ENCODE measurements at regions not wholly inside any gene's neighbourhood (a gene's known extent, or its start where the extent isn't known, plus 50 kb on each side); places are given as distances from the start of the nearest gene placed in this dataset.
"Not testable (repeated sequence)": the region's sequence is repeated elsewhere in the genome, so short reads cannot be mapped to it uniquely, and the experiment has no call there.

DNA sequence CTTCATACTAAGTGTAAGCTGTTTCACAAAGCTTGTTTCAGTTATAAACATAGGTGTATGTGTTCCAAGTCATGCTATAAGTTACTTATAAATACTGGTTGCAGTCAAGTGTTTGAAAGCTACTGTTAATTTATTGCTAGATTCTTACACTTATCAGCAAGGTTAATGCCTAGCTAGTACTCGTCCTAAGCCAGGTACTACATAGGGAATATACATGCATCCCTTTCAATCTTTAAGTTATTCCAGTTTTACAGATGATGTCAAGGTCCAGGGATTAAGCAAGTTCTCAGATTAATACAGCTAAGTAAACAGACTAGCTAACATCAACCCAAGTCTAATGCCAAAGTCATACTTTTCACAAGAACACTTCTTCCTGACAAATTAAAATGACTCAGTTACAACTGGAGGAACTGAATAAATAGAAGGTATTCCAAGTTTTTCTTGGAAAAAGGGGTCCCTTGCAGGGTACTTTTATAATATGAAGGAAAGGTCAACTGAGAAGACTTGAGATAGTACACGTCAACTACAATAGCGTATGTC is 652.2 kb upstream of the USP24 start:
- no peak overlapping the region for H3K23ac ChIP-seq (ENCODE audit: low read length in 2 of 2)
- no peak overlapping the region for H2AK5ac ChIP-seq (ENCODE audit: low read length, severe bottlenecking)
- no peak overlapping the region for H2BK15ac ChIP-seq (ENCODE audit: low read depth, poor library complexity, severe bottlenecking)
- H4K8ac ChIP-seq (ENCODE audit: low read length), result no peak overlapping the region
- no peak overlapping the region for H4K91ac ChIP-seq (ENCODE audit: low read length)
- H3K4me2 ChIP-seq (ENCODE audit: low read length, poor library complexity, severe bottlenecking), result no peak overlapping the region
- no peak overlapping the region for H3K14ac ChIP-seq (ENCODE audit: low read length in 2 of 2)
- no peak overlapping the region for H3K18ac ChIP-seq (ENCODE audit: low read depth in 1 of 2, low read length in 2 of 2)
- H3K27me3 ChIP-seq (ENCODE audit: control insufficient read depth in 1 of 2, insufficient read depth in 1 of 2, low read length in 2 of 2), result no peaks in the 10 kb centered on the region
- H3K36me3 ChIP-seq (ENCODE audit: control insufficient read depth in 1 of 2, insufficient read depth in 2 of 2, low read depth in 1 of 2, low read length in 2 of 2), result no peaks in the 10 kb centered on the region
- H3K4me3 ChIP-seq (ENCODE audit: insufficient read depth in 1 of 2, low read depth in 1 of 2, low read length in 2 of 2), result no peak overlapping the region
- H3K9me3 ChIP-seq (ENCODE audit: control insufficient read depth, low read length), result no peaks in the 10 kb centered on the region
- no peak for DNase-seq
- H3K79me1 ChIP-seq (replicated peaks; ENCODE audit: low read length, poor library complexity, severe bottlenecking), result no peaks in the 10 kb centered on the region
- no peak overlapping the region for H3K27ac ChIP-seq (ENCODE audit: low read length, poor library complexity, severe bottlenecking)
- H2BK12ac ChIP-seq (ENCODE audit: low read length in 2 of 2), result no peak overlapping the region
- H2AFZ ChIP-seq (ENCODE audit: low read depth, low read length), result no peak overlapping the region
- H3K9ac ChIP-seq (ENCODE audit: low read length), result peak overlapping the region; percentile 83
- H2BK5ac ChIP-seq (ENCODE audit: low read depth, low read length, poor library complexity, severe bottlenecking), result no peak overlapping the region
- no peak overlapping the region for H3K4ac ChIP-seq (ENCODE audit: low read depth in 1 of 2, low read length in 2 of 2)
- 98% methylated on average over 3 of the region's 3 CpGs for WGBS
- no peak overlapping the region for H2BK120ac ChIP-seq (ENCODE audit: low read depth, low read length)
- no peaks in the 10 kb centered on the region for H3K4me1 ChIP-seq (ENCODE audit: control insufficient read depth, insufficient read depth, low read depth, low read length)

DNA sequence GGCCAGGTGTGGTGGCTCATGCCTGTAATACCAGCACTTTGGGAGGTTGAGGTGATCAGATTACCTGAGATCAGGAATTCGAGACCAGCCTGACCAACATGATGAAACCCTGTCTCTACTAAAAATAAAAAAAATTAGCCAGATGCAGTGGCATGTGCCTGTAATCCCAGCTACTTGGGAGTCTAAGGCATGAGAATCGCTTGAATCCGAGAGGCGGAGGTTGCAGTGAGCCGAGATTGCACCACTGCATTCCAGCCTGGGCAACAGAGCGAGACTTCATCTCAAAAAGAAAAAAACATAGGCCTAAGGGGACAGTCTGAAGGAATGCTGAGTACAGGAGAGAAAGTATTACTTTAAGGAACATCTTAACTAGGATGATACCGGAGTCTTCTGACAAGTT is 650.6 kb upstream of the USP24 start:
- H2BK15ac ChIP-seq (ENCODE audit: low read depth, poor library complexity, severe bottlenecking); H3K14ac ChIP-seq (ENCODE audit: low read length in 2 of 2); H3K18ac ChIP-seq (ENCODE audit: low read depth in 1 of 2, low read length in 2 of 2); H3K79me1 ChIP-seq (replicated peaks; ENCODE audit: low read length, poor library complexity, severe bottlenecking); H2BK120ac ChIP-seq (ENCODE audit: low read depth, low read length); H3K36me3 ChIP-seq (ENCODE audit: control insufficient read depth in 1 of 2, insufficient read depth in 2 of 2, low read depth in 1 of 2, low read length in 2 of 2); H3K4me3 ChIP-seq (ENCODE audit: insufficient read depth in 1 of 2, low read depth in 1 of 2, low read length in 2 of 2); H4K91ac ChIP-seq (ENCODE audit: low read length); H2AFZ ChIP-seq (ENCODE audit: low read depth, low read length); H3K4me1 ChIP-seq (ENCODE audit: control insufficient read depth, insufficient read depth, low read depth, low read length); H3K23ac ChIP-seq (ENCODE audit: low read length in 2 of 2); H3K27ac ChIP-seq (ENCODE audit: low read length, poor library complexity, severe bottlenecking); H4K8ac ChIP-seq (ENCODE audit: low read length); H3K27me3 ChIP-seq (ENCODE audit: control insufficient read depth in 1 of 2, insufficient read depth in 1 of 2, low read length in 2 of 2); H3K4ac ChIP-seq (ENCODE audit: low read depth in 1 of 2, low read length in 2 of 2); H3K9ac ChIP-seq (ENCODE audit: low read length); H2BK5ac ChIP-seq (ENCODE audit: low read depth, low read length, poor library complexity, severe bottlenecking); DNase-seq; H3K4me2 ChIP-seq (ENCODE audit: low read length, poor library complexity, severe bottlenecking); H2BK12ac ChIP-seq (ENCODE audit: low read length in 2 of 2); H2AK5ac ChIP-seq (ENCODE audit: low read length, severe bottlenecking); H3K9me3 ChIP-seq (ENCODE audit: control insufficient read depth, low read length): not testable (repeated sequence)
- WGBS, result 97% methylated on average over 6 of the region's 7 CpGs

DNA sequence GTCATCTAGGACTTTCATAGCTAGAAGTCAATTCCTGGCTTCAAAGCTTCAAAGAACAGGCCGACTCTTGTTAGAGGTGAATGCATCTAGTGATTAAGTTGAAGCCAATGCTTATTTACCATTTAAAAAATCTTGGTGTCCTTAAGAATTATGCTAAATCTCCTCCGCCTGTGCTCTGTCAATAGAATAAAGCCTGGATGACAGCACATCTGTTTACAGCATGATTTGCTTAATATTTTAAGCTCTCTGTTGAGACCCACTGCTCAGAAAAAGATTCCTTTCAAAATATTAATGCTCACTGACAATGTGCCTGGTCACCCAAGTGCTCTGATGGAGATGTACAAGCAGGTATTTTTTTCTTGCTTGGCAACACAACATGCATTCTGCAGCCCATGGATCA is 649.1 kb upstream of the USP24 start:
- Histone ChIP-seq H3K14ac (ENCODE audit: low read length in 2 of 2) (no peak overlapping the region), H3K27me3 (ENCODE audit: control insufficient read depth in 1 of 2, insufficient read depth in 1 of 2, low read length in 2 of 2) (no peaks in the 10 kb centered on the region), H2BK12ac (ENCODE audit: low read length in 2 of 2) (no peak overlapping the region), H3K23ac (ENCODE audit: low read length in 2 of 2) (no peak overlapping the region), H3K4me2 (ENCODE audit: low read length, poor library complexity, severe bottlenecking) (no peak overlapping the region), H2BK15ac (ENCODE audit: low read depth, poor library complexity, severe bottlenecking) (no peak overlapping the region), H3K36me3 (ENCODE audit: control insufficient read depth in 1 of 2, insufficient read depth in 2 of 2, low read depth in 1 of 2, low read length in 2 of 2) (no peaks in the 10 kb centered on the region), H2AFZ (ENCODE audit: low read depth, low read length) (no peak overlapping the region), H4K91ac (ENCODE audit: low read length) (no peak overlapping the region), H3K9me3 (ENCODE audit: control insufficient read depth, low read length) (no peaks in the 10 kb centered on the region), H3K9ac (ENCODE audit: low read length) (no peak overlapping the region), H3K4ac (ENCODE audit: low read depth in 1 of 2, low read length in 2 of 2) (no peak overlapping the region), H3K18ac (ENCODE audit: low read depth in 1 of 2, low read length in 2 of 2) (no peak overlapping the region), H2AK5ac (ENCODE audit: low read length, severe bottlenecking) (no peak overlapping the region), H4K8ac (ENCODE audit: low read length) (no peak overlapping the region), H3K4me3 (ENCODE audit: insufficient read depth in 1 of 2, low read depth in 1 of 2, low read length in 2 of 2) (no peak overlapping the region), H3K79me1 (replicated peaks; ENCODE audit: low read length, poor library complexity, severe bottlenecking) (no peaks in the 10 kb centered on the region), H2BK120ac (ENCODE audit: low read depth, low read length) (no peak overlapping the region), H2BK5ac (ENCODE audit: low read depth, low read length, poor library complexity, severe bottlenecking) (no peak overlapping the region), H3K27ac (ENCODE audit: low read length, poor library complexity, severe bottlenecking) (no peak overlapping the region), H3K4me1 (ENCODE audit: control insufficient read depth, insufficient read depth, low read depth, low read length) (no peaks in the 10 kb centered on the region)
- WGBS, result 98% methylated on average over 2 of the region's 2 CpGs
- DNase-seq, result no peak

DNA sequence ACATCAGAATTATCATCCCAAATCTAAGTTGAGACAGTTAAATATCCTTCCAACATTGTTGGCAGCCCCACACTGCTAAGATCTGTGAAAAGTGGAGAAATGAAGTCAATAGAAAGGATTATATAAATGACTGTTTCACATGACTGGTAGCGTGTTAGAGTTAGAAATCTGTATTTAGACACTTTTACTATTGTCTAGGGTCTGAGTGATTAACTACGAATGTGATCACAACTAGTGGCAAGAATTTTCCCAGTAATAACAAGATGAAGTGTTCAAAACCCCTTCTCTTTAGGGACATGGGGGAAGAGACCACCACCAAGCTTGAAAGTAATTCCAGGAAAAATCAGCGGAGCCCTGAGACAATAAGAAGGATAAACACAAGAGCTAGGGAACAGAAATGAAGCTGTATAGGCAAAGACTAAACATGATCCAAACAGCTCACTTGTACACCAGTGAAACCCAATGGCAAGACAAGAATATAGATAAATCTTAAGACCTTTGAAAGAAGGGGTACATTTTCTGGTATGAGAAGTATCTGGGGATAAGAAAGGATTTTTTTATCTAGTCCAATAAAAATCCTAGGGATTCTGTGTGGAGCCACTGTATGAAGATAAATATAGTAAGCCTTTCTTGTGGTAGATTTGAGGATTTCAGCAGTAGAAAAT is 646.6 kb upstream of the USP24 start:
- Histone ChIP-seq H3K79me1 (replicated peaks; ENCODE audit: low read length, poor library complexity, severe bottlenecking) (no peaks in the 10 kb centered on the region), H3K27me3 (ENCODE audit: control insufficient read depth in 1 of 2, insufficient read depth in 1 of 2, low read length in 2 of 2) (no peaks in the 10 kb centered on the region), H3K36me3 (ENCODE audit: control insufficient read depth in 1 of 2, insufficient read depth in 2 of 2, low read depth in 1 of 2, low read length in 2 of 2) (no peaks in the 10 kb centered on the region), H2BK15ac (ENCODE audit: low read depth, poor library complexity, severe bottlenecking) (no peak overlapping the region), H3K4ac (ENCODE audit: low read depth in 1 of 2, low read length in 2 of 2) (no peak overlapping the region), H4K91ac (ENCODE audit: low read length) (no peak overlapping the region), H3K14ac (ENCODE audit: low read length in 2 of 2) (no peak overlapping the region), H2BK12ac (ENCODE audit: low read length in 2 of 2) (no peak overlapping the region), H3K18ac (ENCODE audit: low read depth in 1 of 2, low read length in 2 of 2) (no peak overlapping the region), H3K27ac (ENCODE audit: low read length, poor library complexity, severe bottlenecking) (no peak overlapping the region), H2BK120ac (ENCODE audit: low read depth, low read length) (no peak overlapping the region), H2BK5ac (ENCODE audit: low read depth, low read length, poor library complexity, severe bottlenecking) (no peak overlapping the region), H3K4me1 (ENCODE audit: control insufficient read depth, insufficient read depth, low read depth, low read length) (no peaks in the 10 kb centered on the region), H3K9me3 (ENCODE audit: control insufficient read depth, low read length) (no peaks in the 10 kb centered on the region), H4K8ac (ENCODE audit: low read length) (no peak overlapping the region), H2AK5ac (ENCODE audit: low read length, severe bottlenecking) (no peak overlapping the region), H3K4me3 (ENCODE audit: insufficient read depth in 1 of 2, low read depth in 1 of 2, low read length in 2 of 2) (no peak overlapping the region), H3K23ac (ENCODE audit: low read length in 2 of 2) (no peak overlapping the region), H2AFZ (ENCODE audit: low read depth, low read length) (no peak overlapping the region), H3K4me2 (ENCODE audit: low read length, poor library complexity, severe bottlenecking) (no peak overlapping the region), H3K9ac (ENCODE audit: low read length) (peak overlapping the region; percentile 48)
- DNase-seq, result no peak
- WGBS, result 96% methylated on average over 3 of the region's 3 CpGs
